GM18907 (cell line): ENCODE measurements at regions not wholly inside any gene's neighbourhood (a gene's known extent, or its start where the extent isn't known, plus 50 kb on each side); places are given as distances from the start of the nearest gene placed in this dataset.
A peak's percentile ranks its signal among the peaks of the same experiment; 100 is the strongest.
"Not testable (repeated sequence)": the region's sequence is repeated elsewhere in the genome, so short reads cannot be mapped to it uniquely, and the experiment has no call there.

Source experiments
- ATAC-seq: cut with Tn5 transposase; IDR thresholded peaks from one replicate; pipeline ENCODE4 v1.9.1; 2021; ENCODE audit warnings: mild to moderate bottlenecking, moderate library complexity; ENCODE audit not compliant: unreplicated experiment

DNA sequence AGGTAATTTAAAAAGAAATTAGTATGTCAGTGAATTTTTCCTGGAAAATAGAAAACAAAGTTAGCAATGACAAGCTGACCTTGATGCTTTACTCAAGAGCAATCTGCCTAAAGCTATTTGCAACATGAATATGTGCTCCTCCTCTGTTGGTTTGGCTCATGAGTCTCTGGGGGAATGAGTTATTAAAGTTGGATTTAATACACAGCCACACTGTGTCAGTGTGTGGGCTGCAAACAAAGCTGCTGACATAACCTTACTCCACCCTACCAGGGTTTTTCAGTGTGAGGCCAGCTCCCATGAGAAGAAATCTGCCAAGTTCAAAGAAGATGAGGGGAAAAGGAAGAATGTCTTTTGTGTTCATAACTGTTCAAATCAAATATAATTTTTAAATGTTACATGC is 280.5 kb downstream of the TLL1 start:
- no peak for ATAC-seq

DNA sequence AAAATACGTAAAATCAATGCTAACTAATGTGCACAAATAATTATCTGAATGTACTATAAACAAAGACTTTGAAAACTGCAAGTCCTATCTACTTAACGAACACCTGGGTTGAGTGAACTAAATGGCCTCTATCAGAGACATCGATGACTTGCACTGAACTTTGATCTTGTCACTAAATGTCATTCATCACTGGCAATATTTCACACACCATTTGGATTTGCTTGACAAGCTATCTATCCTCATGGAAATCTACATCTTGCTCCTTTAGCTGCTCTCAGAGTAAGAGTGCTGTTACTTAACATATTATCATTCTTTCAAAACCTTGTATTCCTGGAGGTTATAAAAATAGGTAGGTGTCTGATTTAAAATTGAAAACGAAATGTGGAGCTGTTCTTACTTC is 289.3 kb downstream of the TLL1 start:
- ATAC-seq = no peak

GRCh38 chr4:166165829-166166420 is 292.9 kb downstream of the TLL1 start:
- ATAC-seq = peak; percentile 97

DNA sequence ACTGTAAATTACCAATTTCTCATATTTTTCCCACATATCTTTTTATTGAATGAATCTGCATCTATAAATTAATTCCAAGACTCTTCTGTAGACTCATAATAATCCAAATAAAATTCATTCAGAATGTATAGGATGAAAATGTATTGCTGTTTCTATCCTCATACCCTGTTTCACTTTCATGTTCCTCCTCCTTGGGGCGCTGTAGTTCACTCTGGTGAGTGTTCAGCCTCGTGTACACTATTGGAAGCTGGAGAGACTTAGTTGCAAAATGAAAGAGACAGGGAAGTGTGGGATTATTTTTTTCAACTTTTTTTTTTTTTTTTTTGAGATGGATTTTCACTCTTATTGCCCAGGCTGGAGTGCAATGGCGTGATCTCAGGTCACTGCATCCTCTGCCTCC is 296.1 kb downstream of the TLL1 start:
- ATAC-seq = no peak

DNA sequence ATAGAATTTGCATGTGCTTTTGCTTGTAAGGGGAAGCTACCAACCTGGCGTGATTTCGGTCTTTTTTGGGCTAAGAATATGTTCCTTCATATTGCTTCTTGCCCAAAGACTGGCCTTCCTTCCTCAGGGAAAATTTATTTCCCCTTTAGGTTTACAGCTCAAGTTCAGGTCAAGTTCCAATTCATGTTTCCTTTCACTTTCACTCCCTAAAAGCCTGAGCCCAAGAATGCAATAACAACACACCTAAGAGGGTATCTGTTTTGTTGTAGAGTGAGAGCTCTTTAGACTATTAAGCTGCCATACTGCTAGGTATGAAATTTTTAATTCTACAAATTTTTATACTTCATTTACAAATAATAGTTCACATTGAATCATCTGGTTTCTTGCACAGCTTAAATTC is 299.6 kb downstream of the TLL1 start:
- no peak for ATAC-seq

- ATAC-seq = no peak
These were observed 301.9 kb downstream of the TLL1 start for GRCh38 chr4:166174717-166175490.

GRCh38 chr4:166182145-166182544 is 309.1 kb downstream of the TLL1 start:
- ATAC-seq = no peak

DNA sequence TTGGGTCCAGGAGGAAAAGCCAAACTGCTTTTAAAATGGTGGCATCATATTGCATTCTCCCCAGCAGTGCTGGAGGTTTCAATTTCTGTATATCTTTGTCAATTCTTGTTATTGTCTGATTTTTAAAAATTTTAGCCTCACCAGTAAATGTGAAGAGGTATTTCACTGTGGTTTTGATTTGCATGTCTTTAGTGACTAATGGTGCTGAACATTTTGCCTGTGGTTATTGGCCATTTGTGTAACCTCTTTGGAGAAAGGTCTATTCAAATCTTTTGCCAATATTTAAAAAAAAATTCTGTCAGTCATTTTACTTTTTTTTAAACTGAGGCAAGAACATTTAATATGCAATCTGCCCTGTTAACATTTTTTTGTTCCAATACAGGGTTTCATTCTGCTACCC is 322.1 kb downstream of the TLL1 start:
- ATAC-seq = no peak

DNA sequence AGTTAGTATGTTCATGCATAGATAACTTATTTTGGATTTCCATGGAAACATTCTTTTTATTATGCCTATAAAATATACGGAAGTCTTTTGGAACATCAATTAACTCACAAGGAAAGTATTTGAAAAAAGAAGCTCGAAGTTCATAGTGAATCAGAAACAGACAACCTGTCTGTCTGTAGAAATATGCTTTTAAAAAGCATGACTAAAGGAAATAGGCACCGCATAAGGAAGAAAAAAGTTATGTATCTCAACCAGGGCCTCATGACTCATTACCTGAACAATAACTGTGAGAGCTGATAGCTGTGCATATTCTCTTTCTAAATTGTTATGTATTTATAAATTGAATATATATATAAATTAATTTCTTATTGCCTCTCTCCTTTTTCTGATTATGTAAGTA is 324.1 kb downstream of the TLL1 start:
- no peak for ATAC-seq

DNA sequence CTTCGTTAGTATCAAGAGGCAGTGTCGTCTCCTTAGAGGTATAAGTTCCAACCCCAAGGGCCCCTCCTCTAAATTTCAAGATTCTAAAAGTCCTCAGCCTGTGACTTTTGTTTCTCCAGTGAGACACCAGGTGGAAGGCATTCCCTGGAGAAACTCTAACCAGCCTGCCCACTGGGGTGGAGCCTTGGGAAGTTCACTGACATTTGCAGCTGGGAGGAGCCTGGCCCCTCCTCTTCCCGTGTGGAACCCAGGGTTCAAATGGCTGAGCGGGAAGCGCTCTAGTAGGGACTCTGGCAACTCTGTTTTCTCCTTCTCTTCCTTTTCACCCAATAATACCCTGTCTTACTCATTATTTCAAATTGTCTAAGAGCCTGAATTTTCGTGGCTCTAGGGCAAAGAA is 325.0 kb downstream of the TLL1 start:
- ATAC-seq = no peak

- ATAC-seq = no peak
These were observed 325.7 kb downstream of the TLL1 start for GRCh38 chr4:166198516-166199310.

DNA sequence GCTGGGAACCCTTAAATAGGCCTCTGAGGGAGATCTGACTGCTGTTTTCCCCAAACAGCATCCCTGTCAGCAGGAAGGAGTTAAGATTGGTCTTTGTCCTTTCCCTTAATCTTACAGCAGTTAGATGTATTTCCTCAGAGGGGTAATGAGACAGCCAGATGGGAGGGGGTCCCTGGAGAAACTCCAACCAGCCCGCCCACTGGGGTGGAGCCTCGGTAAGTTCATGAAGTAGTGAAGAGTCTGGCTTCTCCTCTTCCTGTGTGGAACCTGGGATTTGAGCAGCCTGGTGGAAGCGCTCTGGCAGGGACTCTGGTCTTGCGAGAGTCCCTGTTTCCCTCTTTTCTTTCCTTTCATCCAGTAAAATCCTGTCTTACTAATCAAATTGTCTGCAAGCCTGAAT is 330.0 kb downstream of the TLL1 start:
- ATAC-seq = no peak

DNA sequence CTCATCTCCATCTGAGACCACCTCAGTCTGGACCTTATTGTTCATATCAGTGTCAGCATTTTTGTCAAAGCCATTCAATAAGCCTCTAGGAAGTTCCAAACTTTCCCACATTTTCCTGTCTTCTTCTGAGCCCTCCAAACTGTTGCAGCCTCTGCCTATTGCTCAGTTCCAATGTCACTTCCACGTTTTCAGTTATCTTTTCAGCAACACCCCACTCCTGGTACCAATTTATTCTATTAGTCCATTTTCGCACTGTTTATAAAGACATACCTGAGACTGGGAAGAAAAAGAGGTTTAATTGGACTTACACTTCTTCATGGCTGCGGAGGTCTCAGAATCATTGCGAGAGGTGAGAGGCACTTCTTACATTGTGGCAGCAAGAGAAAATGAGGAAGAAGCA is 339.3 kb downstream of the TLL1 start:
- ATAC-seq = not testable (repeated sequence)

DNA sequence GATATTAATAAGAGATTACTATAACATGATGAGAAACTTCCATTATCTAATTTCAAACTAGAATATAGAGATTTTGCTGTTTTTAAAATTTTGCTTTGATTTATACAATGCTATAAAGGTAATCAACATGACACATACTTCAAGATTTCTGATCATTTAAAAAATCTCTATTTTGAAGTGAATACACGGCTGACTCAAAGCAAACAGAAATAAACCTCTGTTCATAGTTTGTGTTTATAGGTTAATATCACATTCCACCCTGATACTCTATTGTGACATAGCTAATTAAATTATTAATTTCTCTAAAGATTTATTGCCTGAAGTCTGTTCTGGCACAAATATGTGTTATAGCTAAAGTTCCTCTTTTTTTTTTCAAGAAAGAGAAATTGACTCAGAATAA is 349.2 kb downstream of the TLL1 start:
- ATAC-seq = no peak

- ATAC-seq = no peak
These were observed 355.1 kb downstream of the TLL1 start for GRCh38 chr4:166228112-166228511.

DNA sequence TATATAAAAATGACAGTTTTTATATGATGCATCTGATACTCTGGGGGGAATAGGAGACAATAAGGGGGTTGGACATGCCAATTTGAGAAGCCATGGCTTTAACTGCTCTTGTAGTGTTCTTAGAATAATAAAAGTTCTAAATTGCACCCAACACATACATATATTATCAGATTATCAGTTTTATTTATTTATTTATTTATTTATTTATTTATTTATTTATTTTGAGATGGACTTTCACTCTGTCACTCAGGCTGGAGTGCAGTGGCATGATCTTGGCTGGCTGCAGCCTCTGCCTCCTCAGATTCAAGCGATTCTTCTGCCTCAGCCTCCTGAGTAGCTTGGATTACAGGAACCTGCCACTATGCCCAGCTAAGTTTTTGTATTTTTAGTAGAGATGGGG is 356.8 kb downstream of the TLL1 start:
- no peak for ATAC-seq

GRCh38 chr4:166230841-166231240 is 357.8 kb downstream of the TLL1 start:
- ATAC-seq = no peak

- no peak for ATAC-seq
These were observed 366.3 kb downstream of the TLL1 start for GRCh38 chr4:166239354-166239753.

- ATAC-seq = no peak
These were observed 379.7 kb downstream of the TLL1 start for GRCh38 chr4:166252487-166253402.

DNA sequence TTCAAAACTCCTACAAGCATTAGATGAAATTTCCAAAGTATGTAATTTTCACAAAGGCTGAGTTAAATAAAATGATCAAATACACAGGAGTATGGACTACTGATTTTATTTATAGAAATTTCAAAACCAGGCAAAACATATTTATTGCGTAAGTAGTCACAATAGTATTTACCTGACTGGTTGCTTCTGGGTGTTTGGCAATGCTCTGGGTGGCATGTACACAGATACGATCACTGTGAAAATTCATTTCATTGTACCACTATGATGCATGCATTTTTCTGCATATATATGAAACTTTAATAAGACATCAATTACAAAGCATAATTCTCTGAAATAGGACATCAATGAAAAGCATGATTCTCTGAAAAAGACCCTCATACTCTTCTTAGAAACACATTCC is 384.2 kb downstream of the TLL1 start:
- ATAC-seq = no peak

- no peak for ATAC-seq
These were observed 384.9 kb downstream of the TLL1 start for GRCh38 chr4:166257891-166258290.
